DOHH2 (cell line): ENCODE measurements at regions not wholly inside any gene's neighbourhood (a gene's known extent, or its start where the extent isn't known, plus 50 kb on each side); places are given as distances from the start of the nearest gene placed in this dataset.

Experiments used
- CTCF ChIP-seq: fragments of 200-600 bp; sonication (generic); IDR thresholded peaks from one replicate; pipeline ENCODE4 v1.5.1; 2014; ENCODE audit warnings: antibody characterized with exemption, mild to moderate bottlenecking, low read depth, low read length; ENCODE audit not compliant: poor library complexity, severe bottlenecking
- EZH2phosphoT487 ChIP-seq: fragments of 200-600 bp; sonication (generic); IDR thresholded peaks from 2 replicates; pipeline ENCODE4 v1.6.1; 2017; ENCODE audit warnings: borderline replicate concordance, mild to moderate bottlenecking, antibody characterized with exemption, low read length, moderate library complexity, mixed read lengths

- no peak for TF ChIP-seq CTCF
- no peak for TF ChIP-seq EZH2phosphoT487
Observed at GRCh38 chr6:9717568-9717967, 697.3 kb downstream of the TFAP2A start.
